ENCODE measurements at regions not wholly inside any gene's neighbourhood (a gene's known extent, or its start where the extent isn't known, plus 50 kb on each side); places are given as distances from the start of the nearest gene placed in this dataset.

DNA sequence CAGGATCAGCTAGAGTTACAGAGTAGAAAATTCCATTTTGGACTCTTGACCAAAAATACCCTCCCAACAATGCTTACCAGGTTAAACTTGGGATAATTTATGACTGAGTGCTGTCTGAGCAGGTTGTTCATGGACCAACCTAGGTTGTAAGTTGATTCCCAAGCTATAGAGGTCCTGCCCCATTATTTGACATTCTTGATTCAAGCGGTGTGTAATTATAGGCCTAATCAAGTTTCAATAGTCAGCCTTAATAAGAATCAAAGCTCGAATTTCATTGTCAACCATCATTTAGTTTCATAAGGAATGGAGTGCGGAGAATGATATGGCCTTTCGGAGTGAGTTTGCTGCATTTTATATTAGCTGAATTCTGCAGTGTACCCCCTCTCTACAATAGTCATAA lies 152.8 kb upstream of the FIGN start:
- no peaks in the 10 kb centered on the region for H3K27me3 ChIP-seq (ENCODE audit: control insufficient read depth in 1 of 2, insufficient read depth in 2 of 2, low read length in 2 of 2)
- TF ChIP-seq CTCF (IDR thresholded peaks at IDR 0.05): no peak
- H3K27me3 Mint-ChIP-seq: no peaks in the 10 kb centered on the region
- ChIA-PET POLR2A (no interaction called here), CTCF (no interaction called here)
- H3K36me3 ChIP-seq (ENCODE audit: insufficient read depth, low read length): no peaks in the 10 kb centered on the region
- ATAC-seq (ENCODE audit: poor library complexity): no peak
- no peaks in the 10 kb centered on the region for H3K4me1 Mint-ChIP-seq (ENCODE audit: low read depth)
- H3K27ac Mint-ChIP-seq: no peak overlapping the region
- DNase-seq: no peak
- no peaks in the 10 kb centered on the region for H3K4me1 ChIP-seq (ENCODE audit: insufficient read depth, low read length)
- H3K9me3 ChIP-seq (ENCODE audit: control insufficient read depth in 1 of 2, insufficient read depth in 1 of 2, low read length in 2 of 2): peaks cover 0 to 7% of the 10 kb centered on the region in 2 experiments
- no peak overlapping the region for H3K4me3 ChIP-seq (ENCODE audit: low read length)
- H3K27ac ChIP-seq (ENCODE audit: low read depth in 1 of 2, low read length in 2 of 2): no peak overlapping the region
- intact Hi-C loops (cut with DNase I, micrococcal nuclease): no loop called here
- no peak overlapping the region for H3K4me3 Mint-ChIP-seq
- H3K9me3 Mint-ChIP-seq: peaks cover 5% of the 10 kb centered on the region
- H3K36me3 Mint-ChIP-seq (ENCODE audit: low read depth): no peaks in the 10 kb centered on the region

- H3K27ac ChIP-seq (ENCODE audit: low read depth in 1 of 2, low read length in 2 of 2): no peak overlapping the region
- H3K4me3 ChIP-seq (ENCODE audit: low read length): no peak overlapping the region
- no peak for TF ChIP-seq CTCF (IDR thresholded peaks at IDR 0.05)
- intact Hi-C loops (cut with DNase I, micrococcal nuclease): no loop called here
- ATAC-seq (ENCODE audit: poor library complexity): no peak
- H3K27me3 Mint-ChIP-seq: no peaks in the 10 kb centered on the region
- H3K27me3 ChIP-seq (ENCODE audit: control insufficient read depth in 1 of 2, insufficient read depth in 2 of 2, low read length in 2 of 2): no peaks in the 10 kb centered on the region
- H3K27ac Mint-ChIP-seq: no peak overlapping the region
- no peaks in the 10 kb centered on the region for H3K4me1 ChIP-seq (ENCODE audit: insufficient read depth, low read length)
- H3K36me3 Mint-ChIP-seq (ENCODE audit: low read depth): no peaks in the 10 kb centered on the region
- POLR2A ChIA-PET: interaction anchor here (0.7 kb wide), 1 partner anchor 95 kb away, joined by 6 read pairs; no protein-coding TSS in a partner anchor
- no peak for DNase-seq
- H3K4me3 Mint-ChIP-seq: no peak overlapping the region
- H3K4me1 Mint-ChIP-seq (ENCODE audit: low read depth): no peaks in the 10 kb centered on the region
- CTCF ChIA-PET: no interaction called here
- peaks cover 0 to 4% of the 10 kb centered on the region in 2 experiments for H3K9me3 ChIP-seq (ENCODE audit: control insufficient read depth in 1 of 2, insufficient read depth in 1 of 2, low read length in 2 of 2)
- no peaks in the 10 kb centered on the region for H3K36me3 ChIP-seq (ENCODE audit: insufficient read depth, low read length)
- peaks cover 2% of the 10 kb centered on the region for H3K9me3 Mint-ChIP-seq
These were observed 151.4 kb upstream of the FIGN start for GRCh38 chr2:163887182-163887581.

- no peaks in the 10 kb centered on the region for H3K4me1 ChIP-seq (ENCODE audit: insufficient read depth, low read length)
- no peaks in the 10 kb centered on the region for H3K27me3 ChIP-seq (ENCODE audit: control insufficient read depth in 1 of 2, insufficient read depth in 2 of 2, low read length in 2 of 2)
- no peaks in the 10 kb centered on the region for H3K4me1 Mint-ChIP-seq (ENCODE audit: low read depth)
- H3K4me3 Mint-ChIP-seq: no peak overlapping the region
- DNase-seq (no peak), ATAC-seq (ENCODE audit: poor library complexity) (no peak)
- no peaks in the 10 kb centered on the region for H3K36me3 ChIP-seq (ENCODE audit: insufficient read depth, low read length)
- no peaks in the 10 kb centered on the region for H3K36me3 Mint-ChIP-seq (ENCODE audit: low read depth)
- peaks cover 5% of the 10 kb centered on the region for H3K9me3 Mint-ChIP-seq
- POLR2A ChIA-PET: no interaction called here
- CTCF ChIA-PET: no interaction called here
- no peak overlapping the region for H3K27ac Mint-ChIP-seq
- no peak overlapping the region for H3K27ac ChIP-seq (ENCODE audit: low read depth in 1 of 2, low read length in 2 of 2)
- intact Hi-C loops (cut with DNase I, micrococcal nuclease): no loop called here
- H3K9me3 ChIP-seq (ENCODE audit: control insufficient read depth in 1 of 2, insufficient read depth in 1 of 2, low read length in 2 of 2): peaks cover 0 to 3% of the 10 kb centered on the region in 2 experiments
- TF ChIP-seq CTCF (IDR thresholded peaks at IDR 0.05): no peak
- H3K27me3 Mint-ChIP-seq: no peaks in the 10 kb centered on the region
- no peak overlapping the region for H3K4me3 ChIP-seq (ENCODE audit: low read length)
These were observed 148.6 kb upstream of the FIGN start for GRCh38 chr2:163884416-163884815.
